Suprapubic skin (tissue), 4 donors: ENCODE measurements at regions not wholly inside any gene's neighbourhood (a gene's known extent, or its start where the extent isn't known, plus 50 kb on each side); places are given as distances from the start of the nearest gene placed in this dataset.

ENCODE experiments used
- CTCF ChIP-seq, 2 donors: fragments of 200-600 bp in 1 of 2; fragments of 450-650 bp in 1 of 2; sonication (generic) in 1 of 2; IDR thresholded peaks; one replicate each; pipeline ENCODE4 v1.5.1; 2016 to 2019; ENCODE audit warnings: antibody characterized with exemption in 2 of 2, mild to moderate bottlenecking in 1 of 2, moderate library complexity in 1 of 2
- EP300 ChIP-seq: sonication (generic); formaldehyde crosslinking; IDR thresholded peaks from one replicate; pipeline ENCODE4 v1.6.1; 2017; ENCODE audit warnings: antibody characterized with exemption
- POLR2AphosphoS5 ChIP-seq, 3 donors: sonication (generic); formaldehyde crosslinking; IDR thresholded peaks; one replicate each; pipeline ENCODE4 v1.6.1; 2017; ENCODE audit warnings: antibody characterized with exemption in 3 of 3

- TF ChIP-seq CTCF (IDR thresholded peaks at IDR 0.05) = no peak
- no peak for TF ChIP-seq POLR2AphosphoS5 (IDR thresholded peaks at IDR 0.05)
- TF ChIP-seq EP300 = no peak
Observed at GRCh38 chr16:64493709-64494108, 628.2 kb downstream of the CDH11 start.
